Breast epithelium (tissue), 3 donors: ENCODE measurements at regions not wholly inside any gene's neighbourhood (a gene's known extent, or its start where the extent isn't known, plus 50 kb on each side); places are given as distances from the start of the nearest gene placed in this dataset.
"Not testable (repeated sequence)": the region's sequence is repeated elsewhere in the genome, so short reads cannot be mapped to it uniquely, and the experiment has no call there.

Experiments used
- CTCF ChIP-seq, 3 donors: fragments of 450-650 bp; IDR thresholded peaks; one replicate each; pipeline ENCODE4 v1.5.1; 2016 to 2017; ENCODE audit warnings: antibody characterized with exemption in 3 of 3, mild to moderate bottlenecking in 3 of 3, moderate library complexity in 3 of 3
- POLR2A ChIP-seq: fragments of 450-650 bp; IDR thresholded peaks from one replicate; pipeline ENCODE4 v1.6.1; 2016; ENCODE audit warnings: antibody characterized with exemption, mild to moderate bottlenecking, moderate library complexity

GRCh38 chr13:86363749-86364148 is 564.5 kb upstream of the SLITRK6 start:
- TF ChIP-seq CTCF (IDR thresholded peaks at IDR 0.05); POLR2A: not testable (repeated sequence)
